HG03175 (cell line): ENCODE measurements at regions not wholly inside any gene's neighbourhood (a gene's known extent, or its start where the extent isn't known, plus 50 kb on each side); places are given as distances from the start of the nearest gene placed in this dataset.

ENCODE experiments used
- ATAC-seq: cut with Tn5 transposase; IDR thresholded peaks from one replicate; pipeline ENCODE4 v1.9.1; 2021; ENCODE audit warnings: mild to moderate bottlenecking, moderate library complexity; ENCODE audit not compliant: unreplicated experiment

DNA sequence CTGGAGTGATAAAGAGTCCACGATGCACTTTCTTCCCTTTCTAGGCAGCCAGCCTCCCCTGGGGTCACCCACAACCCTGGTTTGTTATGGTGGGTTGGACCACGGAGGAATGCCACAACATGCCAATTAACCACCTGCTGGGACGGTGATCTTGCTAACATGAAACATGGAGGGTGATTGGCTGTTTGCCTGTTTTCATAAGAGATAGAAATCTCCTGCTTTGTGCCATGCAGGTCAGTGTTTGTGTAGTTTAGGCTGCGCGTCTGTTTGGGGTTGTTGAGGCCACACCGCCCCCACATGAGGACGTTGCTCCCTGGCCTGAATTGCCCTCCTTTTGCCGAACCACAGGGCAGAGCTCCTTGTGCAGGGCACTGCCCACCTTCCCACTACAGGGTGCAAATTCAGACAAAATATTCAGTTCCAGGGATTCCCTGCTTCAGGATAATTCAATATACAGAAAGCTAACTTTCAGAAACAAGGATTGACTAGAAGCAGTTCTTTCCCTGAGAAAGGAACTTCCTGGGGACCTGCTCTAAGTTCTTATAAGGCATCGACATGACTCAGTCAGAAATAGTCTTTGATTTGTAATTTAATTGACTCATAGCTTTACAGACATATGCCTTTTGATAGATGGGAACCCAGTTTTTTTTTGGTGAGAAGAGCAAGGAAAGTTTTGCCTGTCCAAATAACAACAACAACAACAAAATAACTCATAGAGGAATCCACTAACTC, 427.6 kb downstream of the GADD45G start:
- no peak for ATAC-seq

DNA sequence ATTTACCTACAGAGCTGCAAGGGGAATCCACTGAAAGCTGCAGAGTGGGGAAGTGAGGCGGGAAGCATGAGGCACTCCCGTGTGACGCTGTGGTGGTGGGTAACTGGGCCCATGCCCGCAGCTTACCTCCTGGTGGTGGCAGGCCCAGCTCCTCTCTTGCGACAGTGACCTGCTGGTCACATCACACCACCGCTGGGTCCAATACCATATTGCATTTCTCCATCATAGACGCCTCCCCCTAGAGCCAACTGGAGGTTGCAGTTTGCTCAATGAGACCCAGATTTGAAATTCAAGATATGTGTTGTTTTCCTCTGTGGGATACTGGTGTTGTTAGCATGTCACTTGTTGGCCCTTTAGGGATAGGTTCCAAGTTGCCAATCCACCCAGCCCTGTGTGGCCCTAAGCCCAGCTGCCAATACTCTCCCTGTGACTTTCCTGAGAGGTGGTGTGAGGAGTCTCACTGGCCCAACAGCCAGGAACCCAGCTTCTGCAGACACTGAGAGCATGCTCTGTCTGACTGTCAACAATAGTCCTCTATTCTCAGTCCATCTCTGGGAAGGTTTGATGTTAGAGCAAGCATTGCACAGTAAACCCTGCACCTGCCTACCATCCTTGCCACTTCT, 428.3 kb downstream of the GADD45G start:
- ATAC-seq = no peak

DNA sequence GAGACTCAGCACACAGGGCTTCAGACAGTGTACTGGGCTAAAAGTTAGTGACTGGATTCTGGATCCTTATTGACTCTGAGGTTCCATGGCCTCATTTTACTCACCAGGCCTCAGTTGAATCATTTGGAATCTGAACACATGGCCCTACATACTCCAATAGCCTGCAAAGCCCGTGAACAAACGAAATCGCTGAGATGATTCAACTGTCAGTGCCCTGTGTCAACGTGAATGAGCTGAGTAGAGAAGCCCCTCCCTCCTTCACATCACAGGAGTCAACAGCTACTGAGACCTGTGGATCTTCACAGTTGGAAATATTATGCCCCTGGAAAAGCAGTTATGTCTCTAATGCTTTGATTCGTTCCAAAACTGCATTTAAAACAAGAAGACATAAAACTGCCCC, 429.3 kb downstream of the GADD45G start:
- no peak for ATAC-seq

DNA sequence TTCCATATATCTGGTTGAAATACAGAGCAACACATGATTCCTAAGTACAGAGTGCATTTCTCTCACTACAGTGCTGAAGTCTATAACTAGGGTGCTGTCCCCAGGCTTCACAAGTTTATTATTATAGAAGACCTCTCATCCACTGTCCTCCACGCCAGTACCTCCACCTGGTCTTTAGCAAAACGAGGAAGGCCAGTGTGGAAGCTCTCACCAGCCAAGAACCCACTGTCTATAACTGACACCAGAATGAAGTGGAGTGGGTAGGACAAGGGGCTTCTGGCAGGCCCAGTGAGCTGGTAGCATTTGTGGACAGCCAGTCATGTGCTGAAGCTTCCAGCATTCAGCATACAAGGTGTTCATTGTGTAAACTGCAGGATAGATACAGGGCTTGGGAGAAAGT, 430.7 kb downstream of the GADD45G start:
- no peak for ATAC-seq

DNA sequence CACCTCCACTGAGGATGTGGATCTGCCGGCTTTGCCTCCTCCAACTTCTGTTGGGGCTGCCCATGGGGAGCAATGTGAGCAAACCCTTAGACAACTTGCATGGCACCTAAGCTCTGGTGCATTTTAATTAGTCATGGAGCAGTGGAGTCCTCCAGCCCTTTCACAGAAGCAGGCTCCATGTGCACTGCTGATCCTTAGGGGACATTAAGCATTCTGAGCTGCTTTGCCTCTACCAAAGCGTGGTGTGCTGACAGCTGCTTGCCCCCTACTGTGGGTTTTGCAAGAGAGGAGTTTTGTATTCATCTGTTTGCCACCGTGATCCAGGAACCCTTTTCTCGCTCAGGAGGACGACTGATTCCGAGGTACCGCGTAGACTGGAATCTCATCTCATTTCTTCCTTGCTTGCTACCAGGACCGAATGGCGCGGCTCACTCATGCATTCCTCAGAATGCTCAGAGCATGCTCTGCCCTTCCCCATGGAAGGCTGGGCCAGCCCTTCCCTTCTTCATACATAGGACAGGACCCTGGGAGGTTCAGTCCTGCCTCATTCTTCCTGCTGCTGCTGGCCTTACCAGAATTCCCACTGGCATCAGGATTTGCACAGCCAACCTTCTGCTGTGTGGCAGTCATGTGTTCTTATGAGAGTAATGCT, 432.5 kb downstream of the GADD45G start:
- no peak for ATAC-seq

DNA sequence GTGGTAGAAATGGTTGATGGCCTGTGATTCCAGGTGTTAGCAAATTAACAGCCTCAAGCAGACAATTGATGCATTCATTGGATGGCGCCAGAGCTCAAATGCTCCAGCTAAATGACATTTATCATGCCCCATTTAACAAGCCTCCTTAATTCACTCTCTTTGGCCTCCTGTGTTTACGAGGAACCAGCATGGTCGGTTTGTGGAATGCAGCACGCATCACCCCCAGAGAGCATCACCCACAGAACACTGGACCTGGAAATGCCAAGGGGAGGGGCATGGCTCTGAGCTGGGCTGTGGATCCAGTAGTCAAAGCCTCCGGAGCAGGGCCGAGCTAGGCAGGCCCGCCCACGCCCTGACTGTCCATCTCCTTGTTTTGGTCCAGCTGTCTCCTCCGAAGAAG, 434.0 kb downstream of the GADD45G start:
- ATAC-seq = no peak

DNA sequence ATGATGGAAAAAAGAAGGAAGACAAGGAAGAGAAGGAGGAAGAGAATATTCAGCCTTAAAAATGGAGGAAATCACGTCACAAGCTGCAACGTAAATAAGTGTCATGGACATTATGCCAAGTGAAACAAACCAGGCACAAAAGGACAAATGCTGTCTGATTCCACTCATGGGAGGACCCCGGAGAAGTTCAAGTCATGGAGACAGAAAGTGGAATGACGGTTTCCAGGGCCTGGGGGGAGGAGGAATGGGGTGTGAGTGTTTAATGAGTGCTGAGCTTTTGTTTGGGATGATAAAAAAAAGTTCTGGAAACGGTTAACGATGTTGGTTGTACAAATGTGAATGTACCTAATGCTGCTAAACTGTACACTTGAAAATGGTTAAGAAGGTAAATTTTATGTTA, 439.5 kb downstream of the GADD45G start:
- ATAC-seq = no peak

DNA sequence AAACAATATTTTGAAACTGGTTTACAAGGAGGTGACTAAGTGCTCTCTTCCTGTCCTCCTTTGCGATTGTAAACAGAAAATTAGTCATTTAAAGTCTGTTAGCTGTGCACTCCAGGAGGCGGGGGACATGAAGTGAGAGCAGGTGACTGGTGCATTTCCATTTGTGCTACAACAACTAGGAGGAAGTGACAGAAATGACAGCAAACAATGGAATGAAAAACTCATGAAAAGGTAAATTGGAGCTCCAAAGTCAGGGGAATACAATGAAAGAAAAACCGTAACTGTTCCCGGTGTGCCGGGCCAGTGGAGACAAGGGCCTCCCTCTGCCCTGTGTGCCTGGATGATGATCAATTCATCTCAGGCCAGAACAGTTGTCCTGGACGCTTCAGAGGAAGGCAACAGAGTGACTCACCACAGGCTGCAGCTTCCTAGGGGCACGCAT, 439.9 kb downstream of the GADD45G start:
- ATAC-seq = no peak

DNA sequence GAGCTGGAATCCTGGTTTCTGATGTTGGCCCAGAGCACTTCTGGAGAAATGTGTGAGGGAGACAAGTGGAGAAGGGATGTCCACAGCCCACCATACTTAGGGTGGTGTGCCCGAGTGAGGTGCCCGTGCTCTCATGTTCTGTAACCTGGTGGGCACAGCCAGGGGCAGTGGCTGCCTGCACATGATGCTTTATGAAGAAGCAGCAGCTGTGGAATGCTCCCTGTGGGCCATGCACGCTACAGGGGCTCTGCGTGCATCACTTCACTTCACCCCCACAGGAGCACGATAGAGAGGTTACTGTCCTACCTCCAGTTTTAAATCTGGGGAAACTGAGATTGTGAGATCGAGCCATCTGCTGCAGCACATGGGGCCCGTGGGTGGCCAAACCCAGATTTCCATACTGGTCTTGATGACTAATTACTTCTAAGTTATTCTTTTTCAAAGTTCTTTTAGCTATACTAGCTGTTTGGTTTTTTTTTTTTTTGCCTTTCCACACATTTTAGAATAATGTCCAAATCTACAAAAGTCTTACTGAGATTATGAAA, 441.6 kb downstream of the GADD45G start:
- ATAC-seq = no peak

DNA sequence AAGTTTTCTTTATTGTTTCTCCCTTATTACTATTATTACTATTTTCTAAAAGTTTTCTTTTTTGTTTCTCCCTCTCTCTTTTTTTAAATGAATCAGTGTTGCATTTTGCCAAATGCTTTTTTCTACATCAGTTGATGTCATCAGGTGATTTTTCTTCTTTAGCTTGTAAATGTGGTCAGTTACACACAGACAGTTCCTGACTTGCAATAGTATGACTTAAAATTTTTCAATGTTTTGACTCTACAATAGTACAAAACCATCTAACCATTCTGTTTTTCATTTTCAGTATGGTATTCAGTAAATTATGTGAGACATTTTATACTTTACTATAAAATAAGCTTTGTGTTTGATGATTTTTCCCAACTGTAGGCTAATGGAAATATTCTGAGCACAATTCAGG, 443.0 kb downstream of the GADD45G start:
- ATAC-seq = no peak

DNA sequence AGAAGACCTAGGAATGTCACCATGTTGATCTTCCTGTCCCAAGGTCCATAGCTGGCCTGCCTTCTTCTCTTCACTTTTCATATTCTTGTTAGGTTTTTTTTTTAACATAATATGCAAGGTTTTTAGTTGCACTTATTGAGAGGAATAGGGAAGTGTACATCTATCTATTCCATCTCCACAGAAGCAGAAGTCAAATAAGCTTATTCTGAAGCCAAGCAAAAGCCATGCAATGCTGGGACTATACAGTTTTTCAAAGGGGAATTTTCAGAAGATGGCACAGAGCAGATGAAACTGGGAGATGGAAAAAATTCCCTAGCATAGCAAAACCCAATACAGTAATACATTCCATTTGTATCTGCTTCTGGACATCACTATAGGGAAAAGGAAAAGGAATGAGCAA, 447.6 kb downstream of the GADD45G start:
- no peak for ATAC-seq

DNA sequence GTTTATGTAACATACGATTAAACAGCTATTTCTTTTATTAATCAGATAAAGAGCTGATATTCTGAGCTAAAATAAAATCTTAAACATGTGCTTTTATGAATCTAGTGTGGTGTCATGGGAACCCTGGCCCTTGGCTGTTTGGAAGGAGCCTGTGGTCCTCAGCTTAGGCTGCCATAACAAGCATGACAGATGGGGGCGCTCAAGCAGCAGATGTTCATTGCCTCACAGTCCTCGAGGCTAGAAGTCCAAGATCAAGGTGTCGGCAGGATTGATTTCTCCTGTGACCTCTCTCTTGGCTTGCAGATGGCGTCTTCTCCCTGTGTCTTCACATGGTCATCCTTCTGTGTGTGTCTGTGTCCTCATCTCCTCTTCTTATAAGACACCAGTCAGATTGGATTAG, 448.2 kb downstream of the GADD45G start:
- no peak for ATAC-seq

DNA sequence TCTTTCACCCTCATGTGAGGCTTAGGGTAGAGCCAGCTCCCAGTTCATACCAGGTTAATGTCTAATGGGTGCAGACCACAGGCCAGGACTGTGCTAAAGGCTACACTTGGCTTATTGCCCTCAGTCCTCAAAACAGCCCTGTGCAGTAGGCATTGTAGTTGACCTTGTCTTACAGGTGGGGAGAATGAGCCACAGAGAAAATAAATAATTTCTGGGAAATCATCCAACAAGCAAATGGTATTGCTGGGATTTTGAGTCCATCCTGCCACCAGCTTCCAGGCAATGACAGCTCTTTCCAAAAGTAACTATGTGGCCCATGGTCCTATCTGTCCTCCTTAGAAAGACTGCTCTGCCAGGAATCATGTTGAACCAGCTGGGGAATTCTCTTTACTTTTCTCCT, 450.0 kb downstream of the GADD45G start:
- ATAC-seq = no peak

DNA sequence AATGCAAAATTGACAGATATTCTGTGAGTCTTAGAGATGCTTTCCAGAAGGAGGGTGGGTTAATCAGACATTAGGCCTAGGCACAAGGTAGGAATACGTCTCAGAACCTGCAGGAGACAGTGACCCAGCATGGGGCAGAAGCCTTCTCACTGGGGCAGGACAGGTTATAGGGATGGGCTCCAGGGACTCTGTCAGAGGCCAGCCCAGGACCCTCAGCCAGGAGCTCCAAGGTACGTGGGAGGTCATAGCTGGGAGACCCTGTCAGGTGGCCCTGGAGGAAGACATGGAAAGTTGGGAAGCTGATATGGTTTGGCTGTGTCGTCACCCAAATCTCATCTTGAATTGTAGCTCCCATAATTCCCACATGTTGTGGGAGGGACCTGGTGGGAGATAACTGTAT, 450.4 kb downstream of the GADD45G start:
- no peak for ATAC-seq

DNA sequence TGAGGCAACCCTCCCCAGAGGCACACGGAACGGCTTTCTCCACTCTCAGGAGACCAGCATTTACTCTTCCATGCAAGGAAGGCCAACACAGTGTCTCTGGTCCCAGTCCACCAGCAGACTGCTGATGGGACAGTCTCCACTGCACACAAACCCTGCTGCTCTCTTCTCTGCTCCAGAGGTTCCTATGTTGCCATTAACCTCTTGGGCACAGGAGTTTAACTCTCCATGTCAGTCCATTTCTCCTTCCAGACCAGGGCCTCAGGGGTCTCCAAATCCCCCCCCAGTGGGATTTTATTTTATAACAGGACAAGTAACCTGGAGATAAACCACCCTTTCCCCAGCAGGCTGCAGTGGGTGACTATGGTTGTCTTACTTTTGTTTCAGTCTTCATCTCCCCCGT, 452.5 kb downstream of the GADD45G start:
- ATAC-seq = no peak

DNA sequence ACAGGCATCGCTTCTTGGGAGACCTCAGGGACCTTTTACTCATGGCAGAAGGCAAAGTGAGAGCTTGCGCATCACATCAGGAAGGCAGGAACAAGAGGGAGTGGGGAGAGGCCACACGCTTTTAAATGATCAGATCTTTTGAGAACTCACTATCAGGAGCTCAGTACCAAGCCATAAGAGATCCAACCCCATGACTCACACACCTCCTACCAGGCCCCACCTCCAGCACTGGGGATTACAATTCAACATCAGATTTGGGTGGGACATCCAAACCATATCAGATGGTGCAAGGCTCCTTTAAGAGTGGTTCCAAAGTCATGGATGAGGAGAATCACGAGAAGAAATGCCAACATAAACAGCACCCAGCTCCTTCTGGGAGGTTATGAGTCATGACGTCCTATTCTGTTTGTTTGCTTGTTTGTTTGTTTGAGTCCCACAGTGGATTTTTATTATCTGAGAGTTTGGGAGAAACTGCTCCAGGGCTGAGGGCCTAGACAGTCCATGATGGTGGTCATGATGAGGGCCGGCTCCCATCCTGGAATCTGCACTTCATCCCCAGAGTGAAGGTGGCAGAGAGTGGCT, 453.5 kb downstream of the GADD45G start:
- no peak for ATAC-seq

DNA sequence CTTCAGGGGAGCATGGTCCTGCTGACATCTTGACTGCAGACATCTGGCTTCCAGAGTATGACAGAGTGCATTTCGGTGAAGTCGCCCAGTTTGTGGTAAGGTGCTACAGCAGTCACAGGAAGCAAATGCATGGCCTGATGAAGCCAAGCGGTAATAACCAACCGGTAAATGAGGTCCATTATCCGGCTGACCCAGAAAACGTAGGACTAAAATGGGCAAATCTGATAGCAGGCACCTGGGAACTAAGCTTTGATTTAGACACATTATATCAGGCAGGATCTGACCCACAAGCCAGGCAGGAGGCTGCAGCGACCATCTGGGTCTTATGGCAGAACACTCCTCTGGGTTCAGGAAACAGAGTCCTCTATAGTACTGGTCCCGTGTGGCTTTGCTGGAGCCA, 454.6 kb downstream of the GADD45G start:
- no peak for ATAC-seq

DNA sequence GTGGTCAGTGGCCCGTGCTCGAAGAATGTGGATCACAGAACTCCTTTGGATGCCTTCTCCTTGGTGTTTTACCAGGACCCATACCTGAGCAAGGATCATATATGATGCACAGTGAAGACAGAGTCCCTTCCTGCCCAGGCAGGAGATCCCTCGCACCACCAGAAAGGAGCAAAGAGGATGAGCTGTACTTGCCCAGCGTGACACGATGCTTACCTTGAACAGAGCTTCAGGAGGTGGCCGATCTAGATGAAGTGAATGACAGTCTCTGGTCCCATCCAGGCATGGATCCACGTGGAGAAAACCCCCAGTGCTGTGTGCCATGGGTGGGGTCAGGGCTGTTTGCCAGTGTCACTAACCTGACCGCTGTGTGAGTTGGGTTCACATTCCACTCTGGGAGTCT, 455.4 kb downstream of the GADD45G start:
- no peak for ATAC-seq

DNA sequence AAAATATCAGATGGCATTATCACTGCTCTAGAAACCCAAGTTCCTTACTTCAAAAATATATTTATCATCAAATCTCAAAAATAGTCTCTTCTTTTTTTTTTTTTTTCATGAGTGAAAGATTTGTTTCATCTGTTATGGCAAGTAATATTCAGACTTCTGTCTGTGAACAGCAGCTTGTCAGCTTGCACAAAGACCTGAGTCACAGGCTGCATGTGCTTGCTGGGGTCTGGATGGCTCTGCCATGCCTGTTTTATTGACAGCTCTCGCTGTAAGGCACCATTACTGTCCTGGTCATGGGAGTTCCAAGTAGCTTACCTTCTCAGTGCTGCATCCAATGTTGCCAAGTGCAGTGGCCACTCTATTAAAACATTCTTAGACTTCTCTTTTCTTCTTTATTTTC, 456.4 kb downstream of the GADD45G start:
- no peak for ATAC-seq

DNA sequence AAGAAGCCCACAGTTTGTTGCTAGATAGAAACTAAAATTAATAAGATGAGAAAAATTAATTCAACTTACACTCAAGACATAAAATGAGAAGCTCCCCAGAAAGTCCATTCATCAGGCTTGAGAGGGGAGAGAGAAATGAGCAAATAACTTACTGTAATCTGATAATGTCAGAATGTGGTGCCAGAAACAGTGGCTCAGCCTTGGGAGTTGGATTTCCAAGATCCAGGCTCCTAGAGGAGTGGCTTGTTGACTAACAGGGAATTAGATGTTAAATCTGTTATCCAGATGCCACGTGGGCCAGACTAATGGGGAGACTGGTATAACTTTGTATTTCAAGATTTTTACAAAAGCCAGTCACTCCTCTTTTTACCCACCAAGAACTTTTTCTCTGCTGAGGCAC, 458.2 kb downstream of the GADD45G start:
- ATAC-seq = no peak

DNA sequence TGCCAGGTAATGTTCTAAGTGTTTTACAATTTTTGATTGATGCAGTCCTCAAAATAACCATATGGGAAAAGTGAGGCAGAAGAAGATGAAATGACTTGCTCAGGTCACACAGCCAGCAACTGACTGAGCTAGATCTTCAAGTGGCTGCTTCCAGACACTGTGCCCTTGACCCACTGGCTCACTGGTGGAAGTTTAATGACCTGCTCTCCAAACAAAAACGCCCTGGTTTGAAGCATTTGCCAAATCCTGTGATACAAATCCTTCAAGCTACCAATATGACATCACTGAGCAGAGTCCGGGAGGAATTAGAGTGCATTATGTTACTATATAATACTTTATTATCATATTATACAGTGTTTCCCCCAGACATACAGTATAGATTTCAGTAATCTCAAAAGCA, 459.4 kb downstream of the GADD45G start:
- ATAC-seq = no peak

DNA sequence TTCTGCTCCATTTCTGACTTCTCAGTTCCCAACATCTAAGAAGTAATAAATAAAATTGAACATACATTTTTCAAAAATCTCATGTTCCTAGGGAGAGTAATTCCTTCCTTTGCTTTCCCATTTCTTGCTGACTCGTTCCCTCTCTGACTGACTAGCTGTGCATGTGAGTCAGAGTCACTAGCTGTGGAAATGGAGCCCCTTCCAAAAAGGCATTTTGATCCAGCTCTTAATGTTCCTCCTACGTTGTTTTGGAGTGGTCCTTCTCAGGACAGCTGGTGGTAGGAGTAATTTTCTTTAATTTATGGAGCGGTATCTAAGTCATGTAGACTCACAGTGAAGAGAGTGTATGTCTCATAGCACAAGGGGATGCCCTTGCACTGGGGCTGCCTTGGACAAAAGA, 460.2 kb downstream of the GADD45G start:
- ATAC-seq = no peak
